ENCODE measurements at regions not wholly inside any gene's neighbourhood (a gene's known extent, or its start where the extent isn't known, plus 50 kb on each side); places are given as distances from the start of the nearest gene placed in this dataset.
"Not testable (repeated sequence)": the region's sequence is repeated elsewhere in the genome, so short reads cannot be mapped to it uniquely, and the experiment has no call there.

DNA sequence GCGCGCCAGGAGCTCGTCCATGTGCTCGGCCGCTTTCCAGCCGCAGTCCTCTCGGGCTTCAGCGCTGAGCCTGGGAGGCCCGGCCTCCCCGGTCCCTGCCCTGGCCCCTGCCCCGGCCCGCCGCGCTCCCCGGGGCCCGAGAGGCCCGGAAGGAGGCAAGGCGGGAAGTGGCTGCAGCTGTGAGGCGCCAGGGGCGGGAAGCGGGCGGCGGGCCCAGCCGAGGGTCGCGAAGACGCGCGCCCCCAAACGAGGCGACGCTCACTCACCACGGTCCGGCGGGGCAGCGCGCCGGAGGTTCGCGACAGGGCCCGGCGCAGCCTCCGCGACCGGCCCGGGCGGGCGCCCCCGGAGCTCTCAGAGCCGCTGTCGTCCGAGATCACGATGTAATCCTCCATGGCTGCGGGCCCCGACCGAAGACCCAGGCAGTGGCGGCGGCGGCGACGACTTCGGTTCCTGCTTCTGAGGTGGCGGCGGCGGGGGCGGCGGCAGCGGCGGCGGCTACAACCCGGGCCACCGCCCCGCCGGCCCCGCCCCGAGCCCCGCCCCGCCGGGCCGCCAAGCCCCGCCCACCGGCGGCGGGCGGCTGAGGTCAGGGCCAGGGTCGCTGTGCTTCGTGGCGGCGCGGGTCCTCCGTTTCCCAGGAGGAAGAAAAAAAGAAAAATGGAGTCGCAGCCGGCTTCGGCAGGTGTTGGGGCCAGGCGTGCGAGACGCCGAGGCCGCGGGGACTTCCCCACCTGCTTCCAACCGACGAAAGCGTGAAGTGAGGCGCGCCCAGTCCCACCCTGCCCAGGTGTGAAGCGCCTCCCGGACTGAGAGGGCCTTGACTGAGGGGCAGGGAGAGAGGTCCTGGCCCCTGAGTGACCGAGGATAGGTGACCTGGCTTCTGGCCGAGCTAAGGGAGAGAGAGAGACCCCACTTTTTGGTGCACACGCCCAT lies 72.1 kb downstream of the B4GALT7 start:
- POLR2A ChIA-PET (ENCODE audit: partially characterized antibody), result not testable (repeated sequence)
- WGBS, 2 experiments (ENCODE audit: extremely low coverage in 1 of 2, insufficient coverage in 1 of 2, insufficient read length in 1 of 2, insufficient replicate concordance in 2 of 2, low coverage in 1 of 2, low lambda C conversion rate in 2 of 2, missing lambda C conversion rate in 1 of 2), result no CpG with 5 or more reads among the region's 110 CpGs

More for the DNA sequence above, 72.1 kb downstream of the B4GALT7 start:
- H3K4me3 ChIP-seq (ENCODE audit: extremely low read depth in 1 of 4, insufficient read depth in 2 of 4, low read depth in 3 of 4, low read length in 4 of 4), result peak overlapping the region in 2 of 4 experiments; percentile 11 to 44; a peak in 3 of 8 replicates
- H3K9me3 ChIP-seq (ENCODE audit: insufficient read depth in 2 of 2, low read depth in 1 of 2, low read length in 1 of 2); CTCF ChIA-PET (ENCODE audit: partially characterized antibody); H3K36me3 ChIP-seq (ENCODE audit: control insufficient read depth in 2 of 4, insufficient read depth in 4 of 4, low read length in 3 of 4); H2BK120ac ChIP-seq (replicated peaks; ENCODE audit: low read depth, low read length); H3K14ac ChIP-seq (ENCODE audit: insufficient read length); H2BK20ac ChIP-seq (ENCODE audit: low read length); H3K18ac ChIP-seq (ENCODE audit: extremely low read depth, low read length); H2AK5ac ChIP-seq (ENCODE audit: low read depth, low read length); H3K56ac ChIP-seq (replicated peaks; ENCODE audit: insufficient read length, low read depth, low read length); H3K4ac ChIP-seq (replicated peaks; ENCODE audit: insufficient read length, low read depth, low read length); H2BK15ac ChIP-seq (ENCODE audit: low read length); H3K23ac ChIP-seq (ENCODE audit: insufficient read length); FAIRE-seq; H3K4me1 ChIP-seq (replicated peaks in 1 of 4; ENCODE audit: control insufficient read depth in 3 of 4, insufficient read depth in 4 of 4, low read length in 3 of 4); H3K27me3 ChIP-seq (replicated peaks in 1 of 4; ENCODE audit: control insufficient read depth in 3 of 4, extremely low read depth in 1 of 4, insufficient read depth in 3 of 4, low read length in 3 of 4); H3K23me2 ChIP-seq (ENCODE audit: low read depth, low read length); H2AFZ ChIP-seq (ENCODE audit: low read length); H3K79me2 ChIP-seq (ENCODE audit: control insufficient read depth in 1 of 2, insufficient read depth in 2 of 2, low read length in 2 of 2); H4K5ac ChIP-seq (ENCODE audit: insufficient read length, low read depth, low read length); H4K91ac ChIP-seq (replicated peaks; ENCODE audit: insufficient read length, low read length); H4K20me1 ChIP-seq (replicated peaks in 1 of 2; ENCODE audit: control insufficient read depth in 1 of 2, insufficient read depth in 2 of 2, low read length in 2 of 2); H2BK12ac ChIP-seq (ENCODE audit: low read depth, low read length); H3K27ac ChIP-seq (ENCODE audit: low read depth, low read length); H4K8ac ChIP-seq (ENCODE audit: extremely low read depth, insufficient read depth, low read length); H2BK5ac ChIP-seq (ENCODE audit: low read depth, low read length); H3K4me2 ChIP-seq (ENCODE audit: insufficient read depth in 1 of 2, low read depth in 2 of 2, low read length in 2 of 2); H3K9ac ChIP-seq (replicated peaks in 1 of 4; ENCODE audit: extremely low read depth in 1 of 4, low read depth in 3 of 4, low read length in 3 of 4); H3K79me1 ChIP-seq (ENCODE audit: low read depth, low read length): not testable (repeated sequence)
- peak in 1 of 2 experiments; percentile 80 for DNase-seq (ENCODE audit: low read depth in 1 of 2, low spot score in 2 of 2)

All from H1 (cell line).